HCT116 (cell line): ENCODE measurements at regions not wholly inside any gene's neighbourhood (a gene's known extent, or its start where the extent isn't known, plus 50 kb on each side); places are given as distances from the start of the nearest gene placed in this dataset.

Source experiments
- CTCF ChIP-seq, 3 experiments: fragments of 200-600 bp in 1 of 3; sonication (generic) in 1 of 3; IDR thresholded peaks in 2 of 3; conservative IDR thresholded peaks in 1 of 3; 2 replicates each; pipeline ENCODE4 v1.5.1; 2012 to 2017; ENCODE audit warnings: low read depth in 2 of 3, low read length in 2 of 3, antibody characterized with exemption in 1 of 3, borderline replicate concordance in 1 of 3, control low read depth in 1 of 3, mild to moderate bottlenecking in 1 of 3, mixed read lengths in 1 of 3, mixed run types in 1 of 3, moderate library complexity in 1 of 3; ENCODE audit not compliant: insufficient read depth in 1 of 3
- EZH2 ChIP-seq: fragments of 200-600 bp; sonication (generic); IDR thresholded peaks from 2 replicates; pipeline ENCODE4 v1.6.1; 2017; ENCODE audit warnings: antibody characterized with exemption, mixed run types
- EZH2phosphoT487 ChIP-seq: fragments of 200-600 bp; IDR thresholded peaks from 2 replicates; pipeline ENCODE4 v1.6.1; 2018; ENCODE audit warnings: antibody characterized with exemption, borderline replicate concordance
- POLR2A ChIP-seq: IDR thresholded peaks from 2 replicates; pipeline ENCODE4 v1.7.0; 2011; ENCODE audit warnings: borderline replicate concordance; ENCODE audit not compliant: insufficient read depth, insufficient read length; ENCODE audit errors: extremely low read depth
- RAD21 ChIP-seq: IDR thresholded peaks from 2 replicates; pipeline ENCODE4 v1.6.1; 2012; ENCODE audit warnings: low read depth, mild to moderate bottlenecking
- REST ChIP-seq: IDR thresholded peaks from 2 replicates; pipeline ENCODE4 v1.6.1; 2012; ENCODE audit warnings: low read depth
- SIN3A ChIP-seq: IDR thresholded peaks from 2 replicates; pipeline ENCODE4 v1.6.1; 2012; ENCODE audit warnings: low read depth
- ZBTB33 ChIP-seq: IDR thresholded peaks from 2 replicates; pipeline ENCODE4 v1.6.1; 2011; ENCODE audit warnings: mild to moderate bottlenecking, low read length, moderate library complexity; ENCODE audit not compliant: insufficient replicate concordance; ENCODE audit errors: extremely low read depth

GRCh38 chr2:88281302-88282217, 111.4 kb downstream of the THNSL2 start:
- TF ChIP-seq CTCF (IDR thresholded peaks at IDR 0.05 in 2 of 3, conservative IDR thresholded peaks at IDR 0.05 in 1 of 3; ENCODE audit: borderline replicate concordance in 1 of 3, insufficient read depth in 1 of 3, low read depth in 2 of 3, low read length in 2 of 3) (no peak), EZH2 (no peak), POLR2A (no peak), SIN3A (no peak), EZH2phosphoT487 (no peak), ZBTB33 (no peak), RAD21 (no peak), REST (no peak)
